CD14-positive monocyte (primary cell): ENCODE measurements at regions not wholly inside any gene's neighbourhood (a gene's known extent, or its start where the extent isn't known, plus 50 kb on each side); places are given as distances from the start of the nearest gene placed in this dataset.

Experiments
- DNase-seq, 3 donors: peaks; one replicate each; pipeline ENCODE4 v3.0.0-alpha.2; 2011 to 2022
- H2AFZ ChIP-seq: 2 replicates; pipeline ENCODE4 v1.6.0; 2012; ENCODE audit warnings: mild to moderate bottlenecking, low read depth, low read length, inconsistent platforms; ENCODE audit not compliant: insufficient read depth, poor library complexity, severe bottlenecking
- H3K27ac ChIP-seq, 2 donors: 1 replicate in 1 of 2; 2 replicates in 1 of 2; pipeline ENCODE4 v1.5.1; 2012 to 2013; ENCODE audit warnings: low read length in 2 of 2, control low read depth in 1 of 2, inconsistent platforms in 1 of 2, low read depth in 1 of 2, mild to moderate bottlenecking in 1 of 2
- H3K27me3 ChIP-seq, 2 donors: one replicate each; pipeline versions ENCODE4 v1.6.0 to v1.6.1; 2011 to 2013; ENCODE audit warnings: low read length in 2 of 2; ENCODE audit not compliant: control insufficient read depth in 2 of 2, insufficient read depth in 2 of 2
- H3K36me3 ChIP-seq, 2 donors: replicated peaks in 1 of 2; 1 replicate in 1 of 2; 2 replicates in 1 of 2; pipeline versions ENCODE4 v1.5.1 to v1.6.1; 2012 to 2013; ENCODE audit warnings: low read length in 2 of 2, control low read depth in 1 of 2, inconsistent platforms in 1 of 2, mild to moderate bottlenecking in 1 of 2; ENCODE audit not compliant: insufficient read depth in 2 of 2, control insufficient read depth in 1 of 2
- H3K4me1 ChIP-seq, 2 donors: 1 replicate in 1 of 2; 2 replicates in 1 of 2; pipeline versions ENCODE4 v1.5.1 to v1.6.1; 2012 to 2013; ENCODE audit warnings: low read length in 2 of 2, control low read depth in 1 of 2, inconsistent platforms in 1 of 2, mild to moderate bottlenecking in 1 of 2, moderate library complexity in 1 of 2; ENCODE audit not compliant: insufficient read depth in 2 of 2, control insufficient read depth in 1 of 2
- H3K4me2 ChIP-seq: replicated peaks from 2 replicates; pipeline ENCODE3; 2012; ENCODE audit warnings: low read length, moderate library complexity, mild to moderate bottlenecking; ENCODE audit not compliant: poor library complexity, severe bottlenecking; ENCODE audit errors: extremely low read depth
- H3K4me3 ChIP-seq, 3 experiments: fragments of 200-600 bp in 1 of 3; sonication (generic) in 1 of 3; replicated peaks in 1 of 3; 1 replicate in 2 of 3; 2 replicates in 1 of 3; pipeline ENCODE4 v1.5.1; 2011 to 2013; ENCODE audit warnings: low read length in 3 of 3, mild to moderate bottlenecking in 3 of 3, control low read depth in 2 of 3, low read depth in 2 of 3, inconsistent platforms in 1 of 3, moderate library complexity in 1 of 3
- H3K79me2 ChIP-seq: 2 replicates; pipeline ENCODE4 v1.6.0; 2012; ENCODE audit warnings: mild to moderate bottlenecking, control low read depth, inconsistent platforms, low read length, moderate library complexity; ENCODE audit not compliant: insufficient read depth
- H3K9ac ChIP-seq: 2 replicates; pipeline ENCODE4 v1.6.0; 2017; ENCODE audit warnings: low read length, mild to moderate bottlenecking; ENCODE audit not compliant: insufficient read depth, poor library complexity, severe bottlenecking
- H3K9me3 ChIP-seq, 2 donors: replicated peaks in 1 of 2; 1 replicate in 1 of 2; 2 replicates in 1 of 2; pipeline versions ENCODE4 v1.5.1 to v1.6.1; 2012 to 2013; ENCODE audit warnings: low read length in 2 of 2, control low read depth in 1 of 2; ENCODE audit not compliant: control insufficient read depth in 1 of 2, insufficient read depth in 1 of 2
- H4K20me1 ChIP-seq: 2 replicates; pipeline ENCODE4 v1.6.0; 2012; ENCODE audit warnings: mild to moderate bottlenecking, low read length, control low read depth, moderate library complexity; ENCODE audit not compliant: insufficient read depth
- H3K27ac Mint-ChIP-seq, 7 donors: one replicate each; pipeline ENCODE4 v1.8.0; 2020; ENCODE audit warnings: mild to moderate bottlenecking in 7 of 7, mixed read lengths in 7 of 7, moderate library complexity in 6 of 7, inconsistent platforms in 2 of 7
- H3K27me3 Mint-ChIP-seq, 3 donors: one replicate each; pipeline ENCODE4 v1.8.0; 2021 to 2022; ENCODE audit warnings: low read depth in 3 of 3, mild to moderate bottlenecking in 3 of 3, mixed read lengths in 3 of 3, moderate library complexity in 3 of 3, inconsistent platforms in 1 of 3
- H3K36me3 Mint-ChIP-seq, 2 donors: one replicate each; pipeline ENCODE4 v1.8.0; 2020; ENCODE audit warnings: mixed read lengths in 2 of 2, inconsistent platforms in 1 of 2, mild to moderate bottlenecking in 1 of 2
- H3K4me1 Mint-ChIP-seq: one replicate; pipeline ENCODE4 v1.8.0; 2020; ENCODE audit warnings: mild to moderate bottlenecking, mixed read lengths
- H3K4me3 Mint-ChIP-seq, 2 donors: one replicate each; pipeline ENCODE4 v1.8.0; 2020; ENCODE audit warnings: mild to moderate bottlenecking in 2 of 2, mixed read lengths in 2 of 2, moderate library complexity in 1 of 2
- H3K9me3 Mint-ChIP-seq, 7 donors: one replicate each; pipeline ENCODE4 v1.8.0; 2020 to 2022; ENCODE audit warnings: mixed read lengths in 7 of 7, mild to moderate bottlenecking in 6 of 7, moderate library complexity in 6 of 7, inconsistent platforms in 2 of 7
- CTCF ChIP-seq: fragments of 200-600 bp; IDR thresholded peaks from one replicate; pipeline ENCODE4 v1.8.0; 2022; ENCODE audit warnings: antibody characterized with exemption, mild to moderate bottlenecking
- WGBS: methylation state at CpG from one replicate; pipeline ENCODE4 v1.1.5; 2013; ENCODE audit warnings: missing lambda C conversion rate; ENCODE audit not compliant: insufficient coverage; 5-methylcytosine and 5-hydroxymethylcytosine counted together
- intact Hi-C, 2 donors: fragments of 100-400 bp; cut with micrococcal nuclease; formaldehyde crosslinking; loops; one replicate each; pipeline versions ENCODE4 v1.15.0 to v1.15.1; 2023

GRCh38 chr2:120495586-120495985 is 149.7 kb downstream of the INHBB start:
- Mint-ChIP-seq H3K27ac (no peak overlapping the region), H3K4me3 (no peak overlapping the region), H3K36me3 (no peaks in the 10 kb centered on the region), H3K9me3 (no peaks in the 10 kb centered on the region), H3K4me1 (peaks cover 7% of the 10 kb centered on the region), H3K27me3 (peaks cover 3 to 6% (median 4%) of the 10 kb centered on the region in 3 donors)
- no peak overlapping the region for H3K4me3 ChIP-seq
- no peaks in the 10 kb centered on the region for H3K36me3 ChIP-seq
- intact Hi-C loops, result no loop called here
- no peak for TF ChIP-seq CTCF
- no peaks in the 10 kb centered on the region for H3K9me3 ChIP-seq
- H3K27ac ChIP-seq, result no peak overlapping the region
- H2AFZ ChIP-seq, result no peak overlapping the region
- H3K79me2 ChIP-seq, result no peaks in the 10 kb centered on the region
- 80% methylated on average over 2 of the region's 2 CpGs for WGBS
- H3K27me3 ChIP-seq, result no peaks in the 10 kb centered on the region
- DNase-seq, result no peak
- H3K9ac ChIP-seq, result no peak overlapping the region
- no peaks in the 10 kb centered on the region for H3K4me1 ChIP-seq
- H4K20me1 ChIP-seq, result no peaks in the 10 kb centered on the region
- H3K4me2 ChIP-seq, result no peak overlapping the region

- H3K9me3 Mint-ChIP-seq, result no peaks in the 10 kb centered on the region
Observed at GRCh38 chr2:120496235-120496634, 150.3 kb downstream of the INHBB start.

More at GRCh38 chr2:120496235-120496634, 150.3 kb downstream of the INHBB start:
- Mint-ChIP-seq H3K27me3 (peaks cover 3 to 5% (median 4%) of the 10 kb centered on the region in 3 donors), H3K36me3 (no peaks in the 10 kb centered on the region), H3K4me1 (peaks cover 7% of the 10 kb centered on the region), H3K4me3 (no peak overlapping the region), H3K27ac (no peak overlapping the region)
- H3K79me2 ChIP-seq, result no peaks in the 10 kb centered on the region
- no peak for TF ChIP-seq CTCF
- no peak overlapping the region for H3K4me2 ChIP-seq
- no peaks in the 10 kb centered on the region for H3K27me3 ChIP-seq
- intact Hi-C loops, result no loop called here
- no peak for DNase-seq
- no peaks in the 10 kb centered on the region for H3K9me3 ChIP-seq
- 73% methylated on average over 4 of the region's 7 CpGs for WGBS
- no peaks in the 10 kb centered on the region for H3K4me1 ChIP-seq
- H3K9ac ChIP-seq, result no peak overlapping the region
- no peak overlapping the region for H3K27ac ChIP-seq
- H3K4me3 ChIP-seq, result no peak overlapping the region
- no peaks in the 10 kb centered on the region for H4K20me1 ChIP-seq
- no peaks in the 10 kb centered on the region for H3K36me3 ChIP-seq
- no peak overlapping the region for H2AFZ ChIP-seq
